HG02884 (cell line): ENCODE measurements at regions not wholly inside any gene's neighbourhood (a gene's known extent, or its start where the extent isn't known, plus 50 kb on each side); places are given as distances from the start of the nearest gene placed in this dataset.
"Not testable (repeated sequence)": the region's sequence is repeated elsewhere in the genome, so short reads cannot be mapped to it uniquely, and the experiment has no call there.

Experiments used
- ATAC-seq: cut with Tn5 transposase; IDR thresholded peaks from one replicate; pipeline ENCODE4 v1.9.1; 2021; ENCODE audit warnings: mild to moderate bottlenecking, moderate library complexity; ENCODE audit not compliant: unreplicated experiment

DNA sequence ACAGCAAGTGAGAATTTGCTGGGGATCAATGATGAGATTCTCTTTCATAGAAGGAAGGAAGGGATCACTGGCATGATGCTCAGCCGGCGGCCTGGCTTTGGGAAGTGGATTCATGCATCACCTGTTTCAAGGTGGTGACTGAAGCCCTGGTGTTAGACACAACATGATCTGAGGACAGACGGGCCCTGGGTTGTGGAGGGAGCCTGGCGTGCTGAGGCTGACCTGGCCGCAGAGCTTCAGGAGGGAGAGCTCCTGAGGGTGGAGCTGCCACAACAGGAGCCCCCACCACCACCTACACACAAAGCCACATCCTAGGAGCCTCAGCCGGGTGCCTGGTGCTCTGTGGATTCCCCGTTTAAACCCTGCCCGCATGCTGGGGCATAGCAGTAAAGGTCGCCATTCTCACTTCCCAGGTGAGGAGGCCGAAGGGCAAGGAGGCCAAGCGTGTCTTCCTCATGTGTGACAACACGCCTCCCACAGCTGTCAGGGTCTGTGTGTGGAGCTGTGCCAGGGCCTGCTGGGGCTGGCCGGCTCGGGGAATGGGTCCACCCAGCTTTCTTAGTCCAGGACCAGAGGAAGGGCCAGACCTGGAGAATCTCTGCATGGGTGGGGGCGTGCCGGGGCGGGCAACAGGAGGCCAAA lies 107.0 kb downstream of the ERMARD start:
- ATAC-seq, result no peak

DNA sequence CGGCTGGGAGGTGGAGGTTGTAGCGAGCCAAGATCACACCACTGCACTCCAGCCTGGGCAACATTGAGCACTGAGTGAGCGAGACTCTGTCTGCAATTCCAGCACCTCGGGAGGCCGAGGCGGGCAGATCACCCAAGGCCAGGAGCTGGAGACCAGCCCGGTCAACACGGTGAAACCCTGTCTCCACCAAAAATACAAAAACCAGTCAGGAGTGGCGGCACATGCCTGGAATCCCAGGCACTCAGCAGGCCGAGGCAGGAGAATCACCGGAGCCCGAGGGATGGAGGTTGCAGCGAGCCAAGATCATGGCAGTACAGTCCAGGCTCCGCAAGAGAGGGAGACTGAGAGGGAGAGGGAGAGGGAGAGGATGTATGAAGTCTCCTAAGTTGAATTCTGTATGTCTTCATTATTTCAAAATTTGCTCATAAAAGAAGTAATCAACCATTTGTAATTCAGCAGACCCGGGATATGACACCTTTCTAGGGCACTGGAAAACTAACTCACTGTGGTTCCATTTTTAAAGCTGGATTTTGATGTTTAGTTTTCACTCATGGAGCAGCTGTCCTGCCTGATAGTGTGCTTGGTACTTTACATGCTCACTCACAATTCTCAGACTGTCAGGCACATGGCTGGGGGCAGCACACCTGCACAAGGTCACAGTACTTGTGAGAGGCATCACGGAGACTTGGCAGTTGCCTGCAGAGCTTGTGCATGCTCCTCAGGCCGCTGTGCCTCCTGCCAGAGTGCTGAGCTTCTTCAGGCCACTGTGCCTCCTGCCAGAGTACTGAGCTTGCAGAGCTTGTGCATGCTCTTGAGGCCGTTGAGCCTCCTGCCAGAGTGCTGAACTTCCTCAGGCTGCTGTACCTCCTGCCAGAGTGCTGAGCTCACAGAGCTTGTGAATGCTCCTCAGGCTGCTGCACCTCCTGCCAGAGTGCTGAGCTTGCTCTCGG lies 106.2 kb downstream of the ERMARD start:
- no peak for ATAC-seq

DNA sequence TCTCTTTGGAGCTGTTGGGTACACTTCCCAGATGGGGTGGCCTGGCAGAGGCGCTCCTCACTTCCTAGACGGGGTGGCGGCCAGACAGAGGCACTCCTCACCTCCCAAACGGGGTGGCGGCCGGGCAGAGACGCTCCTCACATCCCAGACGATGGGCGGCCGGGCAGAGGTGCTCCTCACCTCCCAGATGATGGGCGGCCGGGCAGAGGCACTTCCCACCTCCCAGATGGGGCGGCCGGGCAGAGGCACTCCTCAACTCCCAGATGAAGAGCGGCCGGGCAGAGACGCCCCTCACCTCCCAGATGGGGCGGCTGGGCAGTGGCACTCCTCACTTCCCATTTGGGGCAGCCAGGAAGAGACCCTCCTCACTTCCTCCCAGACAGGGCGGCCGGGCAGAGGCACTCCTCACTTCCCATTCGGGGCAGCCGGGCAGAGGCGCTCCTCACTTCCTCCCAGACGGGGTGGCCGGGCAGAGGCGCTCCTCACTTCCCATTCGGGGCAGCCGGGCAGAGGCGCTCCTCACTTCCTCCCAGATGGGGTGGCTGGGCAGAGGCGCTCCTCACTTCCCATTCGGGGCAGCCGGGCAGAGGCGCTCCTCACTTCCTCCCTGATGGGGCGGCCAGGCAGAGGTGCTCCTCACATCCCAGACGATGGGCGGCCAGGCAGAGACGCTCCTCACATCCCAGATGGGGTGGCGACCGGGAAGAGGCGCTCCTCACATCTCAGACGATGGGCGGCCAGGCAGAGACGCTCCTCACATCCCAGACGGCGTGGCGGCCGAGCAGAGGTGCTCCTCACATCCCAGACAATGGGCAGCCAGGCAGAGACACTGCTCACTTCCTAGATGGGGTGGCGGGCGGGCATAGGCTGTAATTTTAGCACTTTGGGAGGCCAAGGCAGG lies 105.3 kb downstream of the ERMARD start:
- not testable (repeated sequence) for ATAC-seq

DNA sequence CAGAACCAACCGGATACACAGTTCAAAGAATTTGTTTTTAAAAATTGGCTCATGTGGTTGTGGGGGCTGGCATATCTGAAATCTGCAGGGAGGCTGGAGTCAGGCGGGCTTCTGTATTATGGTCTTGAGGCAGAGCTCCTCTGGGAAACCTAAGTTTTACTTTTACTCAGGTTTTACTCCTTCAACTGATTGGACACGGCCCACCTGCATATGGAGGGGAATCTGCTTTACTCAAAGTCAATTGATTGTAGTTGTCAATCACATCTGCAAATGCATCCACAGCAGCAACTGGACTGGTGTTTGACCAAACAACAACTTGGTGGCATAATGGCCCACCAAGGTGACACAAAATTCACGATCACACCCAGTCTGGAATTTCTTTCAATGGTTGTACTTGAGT lies 103.4 kb downstream of the ERMARD start:
- ATAC-seq, result no peak

DNA sequence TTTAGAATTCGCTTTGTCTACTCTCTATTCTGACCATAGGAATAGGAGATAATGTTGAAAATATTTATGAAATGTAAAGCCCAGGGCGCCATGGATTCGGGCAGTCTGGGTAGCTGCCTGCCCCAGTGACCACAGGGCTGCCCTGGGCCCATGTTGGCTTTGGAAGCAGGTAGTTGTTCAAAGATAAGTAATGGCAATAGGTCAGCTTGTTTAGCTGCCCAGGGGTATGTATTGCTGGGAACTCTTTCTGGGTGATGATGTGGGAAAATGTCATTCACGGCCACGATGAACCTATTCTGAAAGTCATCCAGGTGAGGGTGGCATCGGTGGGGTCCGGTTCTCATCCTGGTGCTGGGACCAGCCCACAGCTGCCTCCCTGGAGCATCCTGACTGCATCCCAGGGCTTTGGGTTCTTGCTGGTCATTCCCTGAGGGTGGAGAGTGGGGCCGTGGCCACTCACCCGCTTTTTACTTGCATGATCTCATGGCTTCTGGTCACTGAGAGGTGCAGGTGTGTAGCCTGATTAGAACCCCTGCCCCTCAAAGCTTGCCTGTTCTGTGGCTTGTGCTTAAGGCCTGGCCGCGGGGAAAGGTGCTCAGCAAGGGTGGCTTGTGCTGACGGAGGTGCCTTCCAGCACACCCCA lies 102.8 kb downstream of the ERMARD start:
- no peak for ATAC-seq

DNA sequence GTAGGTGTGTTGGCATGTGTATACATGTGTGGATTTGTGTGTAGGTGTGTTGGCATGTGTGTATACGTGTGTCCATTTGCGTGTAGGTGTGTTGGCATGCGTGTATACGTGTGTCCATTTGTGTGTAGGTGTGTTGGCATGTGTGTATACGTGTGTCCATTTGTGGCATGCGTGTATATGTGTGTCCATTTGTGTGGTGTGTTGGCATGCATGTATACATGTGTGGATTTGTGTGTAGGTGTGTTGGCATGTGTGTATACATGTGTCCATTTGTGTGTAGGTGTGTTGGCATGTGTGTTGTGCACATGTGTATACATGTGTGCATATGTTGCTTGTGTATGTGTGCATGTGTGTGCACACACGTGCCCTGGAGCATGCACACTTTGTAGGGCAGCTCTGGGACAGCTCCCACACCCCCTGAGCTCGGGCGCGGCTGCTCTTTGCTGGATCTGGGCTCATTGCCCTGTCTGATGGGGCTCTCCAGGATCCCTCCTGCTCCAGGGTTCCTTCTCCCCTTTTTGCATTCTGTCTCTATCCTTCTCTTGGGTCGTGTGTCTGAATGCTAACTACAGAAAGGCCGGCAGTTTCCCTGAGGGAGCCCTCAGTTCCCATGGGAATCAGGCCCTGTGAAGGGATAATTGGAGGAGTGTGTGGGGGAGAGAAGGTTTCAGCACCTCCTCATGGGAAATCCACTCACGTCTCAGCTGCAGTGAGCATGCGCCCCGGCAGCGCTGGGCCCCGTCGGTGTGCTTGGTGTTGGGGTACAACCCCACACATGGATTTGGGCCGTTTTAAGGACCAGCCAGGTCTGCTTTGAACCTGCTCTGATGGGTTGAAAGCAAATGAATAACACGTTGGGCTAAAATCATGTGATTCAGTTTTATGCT lies 102.0 kb downstream of the ERMARD start:
- no peak for ATAC-seq

DNA sequence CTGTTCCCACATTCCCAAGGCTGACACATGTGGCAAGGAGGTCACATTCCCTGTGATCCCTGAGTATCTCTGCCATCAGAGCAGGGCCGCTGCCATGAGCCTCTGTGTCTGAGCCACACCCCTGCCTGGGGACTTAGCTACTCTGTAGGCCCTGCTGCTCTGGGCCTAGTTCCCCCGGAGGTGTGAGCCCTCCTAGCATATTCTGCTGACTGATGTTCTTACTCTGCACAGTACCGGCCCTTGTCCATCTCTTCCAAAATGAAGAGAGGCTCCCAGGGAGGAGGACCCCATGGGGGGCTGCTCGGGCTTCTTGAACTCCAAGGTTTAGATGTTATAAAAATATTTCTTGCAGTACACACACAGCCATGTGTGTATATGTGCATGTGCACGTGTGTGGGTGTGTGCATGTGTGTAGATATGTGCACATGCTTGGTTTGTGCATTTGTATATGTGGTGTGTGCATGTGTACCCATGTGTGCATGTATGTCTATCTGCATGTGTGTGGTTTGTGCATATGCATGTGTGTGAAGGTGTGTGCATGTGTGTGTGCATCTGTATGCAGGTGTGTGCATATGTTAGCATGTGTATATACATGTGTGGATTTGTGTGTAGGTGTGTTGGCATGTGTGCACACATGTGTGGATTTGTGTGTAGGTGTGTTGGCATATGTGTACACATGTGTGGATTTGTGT lies 101.2 kb downstream of the ERMARD start:
- ATAC-seq, result no peak

DNA sequence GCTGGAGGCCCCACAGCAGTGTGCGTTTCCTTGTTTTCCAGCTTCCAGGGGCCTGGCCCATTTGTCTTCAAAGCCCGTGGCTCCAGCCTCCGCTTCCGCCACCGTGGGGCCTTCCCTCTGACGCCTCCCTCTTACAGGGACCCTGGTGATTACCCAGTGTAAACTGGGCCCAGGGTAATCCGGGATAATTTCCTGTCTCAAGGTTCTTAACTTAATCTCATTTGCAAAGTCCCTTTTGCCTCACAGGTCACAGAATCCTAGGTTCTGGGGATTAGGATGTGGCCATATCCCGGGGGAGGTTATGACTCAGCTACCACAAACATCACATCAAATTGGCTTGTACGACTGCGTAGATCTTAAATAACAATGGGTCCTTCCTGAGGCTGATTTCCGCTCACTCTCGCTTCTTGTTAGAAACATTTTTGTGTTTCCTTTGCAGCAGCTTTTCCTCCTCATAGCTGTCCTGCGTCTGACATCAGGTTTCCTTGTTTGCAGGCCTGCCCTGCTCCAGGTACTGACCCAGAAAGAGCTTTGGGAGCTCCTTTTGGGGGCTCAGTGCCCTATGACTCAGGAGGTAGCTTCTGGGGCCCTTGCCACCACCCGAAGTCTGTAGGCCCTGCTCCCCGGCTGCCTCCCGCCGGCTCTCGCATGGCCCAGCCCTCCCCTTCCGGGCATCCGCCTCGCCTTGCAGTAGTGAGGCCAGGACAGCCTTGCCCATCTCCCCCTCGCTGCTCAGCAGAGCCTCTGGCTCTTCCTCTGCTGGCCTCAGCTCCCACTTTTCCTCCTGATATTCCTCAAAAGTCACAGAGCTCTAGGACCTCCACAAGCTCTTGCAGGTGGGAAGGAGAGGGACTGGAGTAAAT lies 100.5 kb downstream of the ERMARD start:
- ATAC-seq, result no peak

DNA sequence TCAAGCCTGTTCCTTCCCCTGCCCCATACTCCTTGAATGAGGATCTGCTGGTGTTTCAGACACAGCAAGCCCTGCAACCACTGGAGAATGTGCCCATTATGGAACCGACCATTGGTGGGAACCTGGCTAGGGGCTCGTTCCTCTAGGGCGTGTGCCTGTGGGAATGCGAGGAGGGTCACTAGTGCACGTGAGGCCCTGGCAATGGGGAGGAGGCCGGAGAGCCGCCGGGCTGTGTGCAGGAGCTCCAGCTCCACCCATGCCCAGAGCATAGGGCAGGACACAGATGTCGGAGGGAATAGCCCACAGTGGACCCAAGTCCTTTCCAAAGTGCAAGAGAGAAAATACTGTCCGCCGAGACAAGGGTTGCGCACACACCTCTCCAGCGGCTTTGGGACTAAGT lies 99.3 kb downstream of the ERMARD start:
- no peak for ATAC-seq

DNA sequence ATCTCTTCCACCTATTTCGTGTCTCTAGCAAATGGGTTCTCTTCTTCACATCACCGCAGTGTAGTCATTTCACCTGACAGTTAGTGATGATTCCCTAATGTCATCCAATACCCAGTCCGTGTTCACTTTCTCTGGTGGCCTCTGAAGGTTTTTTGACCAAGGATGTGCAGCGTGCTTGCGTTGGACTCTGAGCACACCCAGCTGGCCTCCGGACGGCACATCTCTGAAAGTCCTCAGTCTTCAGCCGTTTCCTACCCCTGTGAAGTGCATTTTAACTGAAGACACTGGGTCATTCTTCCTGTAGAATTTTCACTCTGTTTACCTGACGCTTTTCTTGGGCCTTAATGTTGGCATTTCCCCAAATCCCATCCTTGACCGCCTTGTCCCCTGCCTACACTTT lies 98.7 kb downstream of the ERMARD start:
- ATAC-seq, result no peak

DNA sequence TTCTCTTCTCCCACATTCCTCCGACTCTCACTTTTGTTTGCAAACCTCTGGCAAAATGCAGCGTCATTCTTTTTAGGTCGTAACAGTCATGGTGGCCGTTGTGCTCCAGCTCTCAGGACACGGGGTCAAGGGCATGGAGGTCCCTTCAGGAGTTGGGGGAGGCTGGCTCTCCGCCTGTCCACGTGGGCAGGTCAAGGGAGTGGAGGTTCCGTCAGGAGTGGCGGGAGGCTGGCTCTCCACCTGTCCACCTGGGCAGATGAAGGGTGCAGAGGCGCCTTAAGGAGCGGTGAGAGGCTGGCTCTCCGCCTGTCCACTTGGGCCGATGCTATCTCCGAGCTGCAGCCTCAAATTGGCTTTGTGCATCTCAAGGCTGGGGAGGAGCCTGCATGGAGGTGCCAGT lies 98.0 kb downstream of the ERMARD start:
- ATAC-seq, result no peak

DNA sequence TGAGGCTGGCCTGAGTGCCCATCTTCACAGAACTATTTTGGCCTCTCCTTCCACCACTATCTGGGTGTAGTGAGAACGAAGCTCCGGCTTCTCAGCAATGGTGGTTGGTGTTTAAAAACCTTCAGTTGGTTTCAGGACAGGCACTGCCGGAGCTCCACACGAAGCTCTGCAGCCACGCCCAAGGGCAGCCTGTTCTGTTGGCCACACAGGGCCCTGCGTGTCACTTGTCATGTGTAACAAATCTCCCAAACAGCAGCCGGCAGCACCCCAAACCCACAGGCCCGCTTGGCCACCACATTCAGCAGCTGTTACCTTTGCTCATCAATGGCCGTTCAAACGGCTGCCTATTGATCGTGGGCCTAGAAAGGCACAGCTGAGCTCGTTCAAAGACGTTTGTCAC lies 97.5 kb downstream of the ERMARD start:
- no peak for ATAC-seq

DNA sequence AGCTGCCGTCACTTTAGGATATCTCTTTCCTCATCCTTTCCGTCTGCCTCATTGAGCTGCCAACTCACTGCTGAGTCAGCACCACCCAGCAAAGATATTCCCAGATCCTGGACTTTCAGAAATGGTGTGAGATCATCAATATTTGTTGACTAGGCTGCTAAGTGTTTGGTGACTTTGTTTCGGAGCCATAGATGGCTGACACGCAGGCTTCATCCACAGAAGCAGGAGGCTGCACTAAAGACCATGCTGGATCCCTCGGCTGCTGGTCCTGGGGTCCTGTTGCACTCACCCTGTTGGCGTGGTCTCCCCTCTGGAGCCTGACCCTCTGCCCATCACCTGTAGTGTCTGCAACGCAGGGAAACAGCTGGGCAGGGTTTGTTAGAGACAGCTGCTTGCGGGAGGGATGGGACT lies 96.5 kb downstream of the ERMARD start:
- ATAC-seq, result no peak

DNA sequence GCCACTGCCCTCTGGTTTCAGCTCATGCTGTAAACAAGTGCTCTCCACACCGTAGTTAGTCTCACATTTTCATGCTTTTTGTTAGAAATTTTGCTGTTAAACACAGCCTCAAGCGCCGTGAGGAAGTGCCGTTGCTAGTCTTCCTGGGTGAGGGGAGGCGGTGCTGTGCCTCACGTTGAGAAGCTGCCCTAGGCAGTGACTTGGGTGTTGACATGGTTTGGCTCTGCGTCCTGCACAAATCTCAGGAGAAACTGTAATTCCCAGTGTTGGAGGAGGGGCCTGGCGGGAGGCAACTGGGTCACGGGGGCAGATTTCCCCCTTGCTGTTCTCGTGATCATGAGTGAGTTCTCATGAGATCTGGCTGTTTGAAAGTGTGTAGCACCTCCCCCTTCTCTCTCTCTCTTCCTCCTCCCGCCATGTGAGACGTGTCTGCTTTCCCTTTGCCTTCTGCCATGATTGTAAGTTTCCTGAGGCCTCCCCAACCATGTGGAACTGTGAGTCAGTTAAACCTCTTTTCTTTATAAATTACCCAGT lies 95.8 kb downstream of the ERMARD start:
- no peak for ATAC-seq

DNA sequence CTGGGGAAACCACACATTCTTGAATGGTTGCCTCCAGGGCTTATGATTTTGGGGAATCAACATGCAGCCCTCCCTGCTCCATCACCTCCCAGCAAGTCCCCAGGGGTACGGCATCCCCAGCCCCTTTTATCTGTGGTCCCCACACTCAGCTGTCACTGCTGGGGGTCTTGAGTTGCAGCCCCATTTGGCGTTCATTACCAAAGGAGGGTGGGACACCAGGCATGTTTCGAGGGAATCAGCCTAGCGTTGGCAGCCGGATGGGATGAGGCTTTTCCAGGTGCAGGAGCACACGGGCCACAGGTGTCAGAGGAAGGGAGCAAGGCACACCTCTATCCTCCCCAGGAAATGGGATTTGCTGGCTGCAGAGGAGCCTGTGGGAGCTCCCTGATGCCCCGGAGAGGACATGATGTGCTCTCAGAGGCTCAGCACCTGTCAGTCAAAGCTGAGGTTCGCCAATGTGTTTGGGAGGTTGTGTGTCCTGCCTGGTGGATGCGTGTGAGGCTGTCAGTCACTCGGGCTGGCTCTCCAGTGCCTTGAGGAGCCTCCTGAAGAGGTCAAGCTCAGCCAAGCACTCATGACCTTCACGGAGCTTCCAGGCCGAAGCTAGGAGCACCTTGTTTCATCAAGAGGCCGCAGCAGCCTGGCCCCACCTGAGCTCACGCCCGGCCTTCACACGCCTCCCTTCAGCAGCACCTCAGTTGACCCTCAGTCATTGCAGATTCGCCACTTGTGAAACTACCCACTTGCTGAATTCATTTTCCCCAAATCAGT lies 95.0 kb downstream of the ERMARD start:
- no peak for ATAC-seq

DNA sequence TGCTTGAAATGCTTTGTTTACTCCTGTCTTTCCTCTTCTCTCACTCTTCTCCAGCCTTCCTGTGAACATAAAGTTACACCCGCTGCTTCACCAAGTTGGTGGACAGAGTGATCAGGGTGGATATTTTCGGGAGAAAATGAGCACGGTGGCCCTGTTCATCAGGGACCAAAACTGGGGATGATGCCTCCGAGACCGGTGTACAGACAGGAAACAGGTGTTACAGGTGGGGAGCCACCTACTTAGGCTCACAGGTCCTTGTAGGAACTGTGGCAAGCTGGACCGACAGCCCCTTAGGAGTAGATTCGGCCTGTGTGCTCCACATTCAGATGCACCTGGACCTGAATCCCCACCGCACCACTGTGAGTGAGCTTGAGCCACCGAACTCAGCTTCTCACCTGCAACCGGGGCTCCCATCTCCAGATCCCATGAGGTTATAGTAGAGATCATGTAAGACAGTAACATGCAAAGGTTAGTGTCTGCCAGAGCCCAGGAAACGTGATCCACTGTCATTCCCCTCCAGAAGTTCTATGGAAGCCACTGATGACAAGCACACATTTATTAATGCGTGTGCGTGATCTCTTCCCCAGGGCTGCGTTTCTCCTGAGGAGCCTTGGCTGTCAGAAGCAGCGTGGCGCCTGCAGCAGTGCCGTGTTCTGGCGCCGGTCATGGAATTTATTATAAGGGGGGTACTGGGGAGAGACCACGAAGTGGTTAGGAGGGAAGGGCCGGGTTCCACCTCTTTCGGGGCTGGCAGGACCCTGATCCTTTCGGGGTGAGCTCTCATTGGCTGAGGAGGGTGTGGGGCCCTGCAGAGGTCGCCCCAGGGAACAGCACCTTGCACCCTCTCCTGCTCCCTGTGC lies 94.2 kb downstream of the ERMARD start:
- ATAC-seq, result no peak
